SU-DHL-6 (cell line): ENCODE measurements at regions not wholly inside any gene's neighbourhood (a gene's known extent, or its start where the extent isn't known, plus 50 kb on each side); places are given as distances from the start of the nearest gene placed in this dataset.

Source experiments
- H2AFZ ChIP-seq: fragments of 200-600 bp; sonication (generic); 2 replicates; pipeline ENCODE4 v1.6.1; 2014; ENCODE audit warnings: low read depth, mild to moderate bottlenecking, moderate library complexity, mixed read lengths, antibody characterized with exemption, low read length; ENCODE audit not compliant: severe bottlenecking
- H3F3A ChIP-seq: fragments of 200-600 bp; shearing (Covaris generic); 2 replicates; pipeline ENCODE4 v1.6.0; 2016; ENCODE audit warnings: antibody characterized with exemption, mild to moderate bottlenecking; ENCODE audit not compliant: insufficient read depth
- H3K27ac ChIP-seq: fragments of 200-600 bp; sonication (generic); 2 replicates; pipeline ENCODE4 v1.5.1; 2016; ENCODE audit warnings: low read depth, mild to moderate bottlenecking, low read length, moderate library complexity, mixed read lengths
- H3K27me3 ChIP-seq: fragments of 200-600 bp; sonication (generic), shearing (Covaris generic); 2 replicates; pipeline ENCODE4 v1.6.0; 2014; ENCODE audit warnings: mild to moderate bottlenecking, low read length
- H3K36me3 ChIP-seq: fragments of 200-600 bp; sonication (generic); 2 replicates; pipeline ENCODE4 v1.6.1; 2014; ENCODE audit warnings: mild to moderate bottlenecking, low read length, mixed read lengths
- H3K4me2 ChIP-seq: fragments of 300-600, 200-600 bp; shearing (Covaris generic), sonication (generic); 2 replicates; pipeline ENCODE4 v1.6.0; 2014; ENCODE audit warnings: low read length, low read depth, mild to moderate bottlenecking; ENCODE audit not compliant: poor library complexity, severe bottlenecking
- H3K4me3 ChIP-seq: fragments of 200-600 bp; sonication (generic); 2 replicates; pipeline ENCODE4 v1.5.1; 2014; ENCODE audit warnings: antibody characterized with exemption, low read length, mild to moderate bottlenecking, mixed read lengths; ENCODE audit not compliant: insufficient read depth, poor library complexity, severe bottlenecking
- H3K79me2 ChIP-seq: fragments of 200-600 bp; sonication (generic); 2 replicates; pipeline ENCODE4 v1.6.1; 2014; ENCODE audit warnings: mild to moderate bottlenecking, low read length, moderate library complexity; ENCODE audit not compliant: insufficient read depth
- H3K9ac ChIP-seq: fragments of 200-600 bp; sonication (generic); 2 replicates; pipeline ENCODE4 v1.7.0; 2014; ENCODE audit warnings: mild to moderate bottlenecking, low read length
- H3K9me2 ChIP-seq: fragments of 200-600 bp; sonication (generic); replicated peaks from 2 replicates; pipeline ENCODE4 v1.6.1; 2014; ENCODE audit warnings: low read length; ENCODE audit not compliant: insufficient read depth
- H3K9me3 ChIP-seq: fragments of 200-600 bp; sonication (generic); 2 replicates; pipeline ENCODE4 v1.6.1; 2014; ENCODE audit warnings: low read length, mixed read lengths; ENCODE audit not compliant: insufficient read depth
- H4K20me1 ChIP-seq: fragments of 200-600 bp; sonication (generic); 2 replicates; pipeline ENCODE4 v1.6.1; 2014; ENCODE audit warnings: low read depth, mild to moderate bottlenecking, antibody characterized with exemption, low read length, moderate library complexity, mixed read lengths
- EZH2phosphoT487 ChIP-seq: fragments of 200-600 bp; sonication (generic), shearing (Covaris generic); conservative IDR thresholded peaks from 2 replicates; pipeline ENCODE4 v1.6.1; 2018; ENCODE audit warnings: mild to moderate bottlenecking, antibody characterized with exemption, low read length, moderate library complexity, mixed read lengths
- TF ChIP-seq, protein P1 (sequence below): fragments of 200-600 bp; sonication (generic); IDR thresholded peaks from one replicate; pipeline ENCODE4 v1.5.1; 2017; ENCODE audit warnings: antibody characterized with exemption, mild to moderate bottlenecking, low read length, moderate library complexity; ENCODE audit not compliant: insufficient read depth, poor library complexity, severe bottlenecking

DNA sequence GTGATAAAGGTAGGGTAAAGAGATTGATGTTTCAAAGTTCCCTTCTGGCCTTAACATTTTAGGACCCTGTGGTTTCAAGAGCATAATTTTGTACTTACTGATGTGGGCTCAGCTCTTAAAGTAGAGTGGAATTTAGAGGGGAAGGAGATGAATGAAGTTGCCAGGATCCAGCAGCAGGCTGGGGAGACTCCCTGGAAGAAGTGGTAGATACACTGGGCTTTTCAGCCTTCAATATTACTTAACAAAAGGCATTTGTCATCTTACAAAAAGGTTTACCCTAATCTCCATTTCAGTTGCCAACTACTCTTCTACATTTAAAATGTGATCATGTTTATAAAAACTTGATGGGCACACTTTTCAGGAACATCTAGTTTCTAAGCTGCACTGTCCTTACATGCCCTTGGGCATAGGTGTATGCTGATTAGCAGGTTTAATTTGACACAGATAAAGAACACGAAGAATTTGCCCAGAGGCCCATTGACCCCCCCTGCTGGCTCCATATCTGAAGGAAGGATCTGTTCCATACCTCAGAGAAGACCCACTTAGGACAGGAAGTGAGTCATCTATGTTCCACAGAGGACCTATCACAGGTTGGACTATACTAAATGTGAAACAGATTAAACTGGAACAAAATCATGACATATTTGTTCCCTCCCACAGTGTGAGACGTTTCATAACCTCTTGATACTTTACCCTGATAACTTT, 93.0 kb upstream of the LPP start:
- Histone ChIP-seq H3K27ac (no peak overlapping the region), H3F3A (no peaks in the 10 kb centered on the region)

DNA sequence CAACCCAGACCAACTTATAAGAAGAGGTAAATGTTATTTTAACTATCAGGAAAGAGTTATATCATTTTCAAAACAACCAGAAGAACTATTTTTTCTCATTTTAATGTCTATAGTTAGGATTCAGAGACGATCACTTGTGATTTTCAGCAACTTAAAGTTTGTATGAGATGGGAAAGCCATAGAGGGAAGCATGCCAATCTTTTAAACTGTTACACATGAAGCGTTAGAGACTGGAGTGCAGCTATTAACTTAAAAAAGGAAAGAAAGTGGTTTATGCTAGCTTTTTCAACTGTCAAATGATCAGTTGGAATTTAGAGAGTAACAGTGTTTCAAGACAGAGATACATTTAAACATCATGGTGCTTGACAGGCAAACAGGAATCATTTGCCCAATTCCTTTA, 91.7 kb upstream of the LPP start:
- Histone ChIP-seq H3K4me3 (no peak overlapping the region), H3K9me3 (no peaks in the 10 kb centered on the region), H3F3A (no peaks in the 10 kb centered on the region), H4K20me1 (no peaks in the 10 kb centered on the region), H3K9me2 (no peaks in the 10 kb centered on the region), H3K4me2 (no peak overlapping the region), H3K27me3 (no peaks in the 10 kb centered on the region), H3K79me2 (no peaks in the 10 kb centered on the region), H3K9ac (no peak overlapping the region), H3K27ac (no peak overlapping the region), H2AFZ (no peak overlapping the region), H3K36me3 (no peaks in the 10 kb centered on the region)
- no peak for TF ChIP-seq EZH2phosphoT487
- TF ChIP-seq, protein P1, sequence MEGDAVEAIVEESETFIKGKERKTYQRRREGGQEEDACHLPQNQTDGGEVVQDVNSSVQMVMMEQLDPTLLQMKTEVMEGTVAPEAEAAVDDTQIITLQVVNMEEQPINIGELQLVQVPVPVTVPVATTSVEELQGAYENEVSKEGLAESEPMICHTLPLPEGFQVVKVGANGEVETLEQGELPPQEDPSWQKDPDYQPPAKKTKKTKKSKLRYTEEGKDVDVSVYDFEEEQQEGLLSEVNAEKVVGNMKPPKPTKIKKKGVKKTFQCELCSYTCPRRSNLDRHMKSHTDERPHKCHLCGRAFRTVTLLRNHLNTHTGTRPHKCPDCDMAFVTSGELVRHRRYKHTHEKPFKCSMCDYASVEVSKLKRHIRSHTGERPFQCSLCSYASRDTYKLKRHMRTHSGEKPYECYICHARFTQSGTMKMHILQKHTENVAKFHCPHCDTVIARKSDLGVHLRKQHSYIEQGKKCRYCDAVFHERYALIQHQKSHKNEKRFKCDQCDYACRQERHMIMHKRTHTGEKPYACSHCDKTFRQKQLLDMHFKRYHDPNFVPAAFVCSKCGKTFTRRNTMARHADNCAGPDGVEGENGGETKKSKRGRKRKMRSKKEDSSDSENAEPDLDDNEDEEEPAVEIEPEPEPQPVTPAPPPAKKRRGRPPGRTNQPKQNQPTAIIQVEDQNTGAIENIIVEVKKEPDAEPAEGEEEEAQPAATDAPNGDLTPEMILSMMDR, result no peak

More for the DNA sequence above, 93.0 kb upstream of the LPP start:
- Histone ChIP-seq H3K27me3 (no peaks in the 10 kb centered on the region), H3K9me2 (no peaks in the 10 kb centered on the region), H4K20me1 (no peaks in the 10 kb centered on the region), H3K9ac (no peak overlapping the region), H3K4me3 (no peak overlapping the region), H2AFZ (no peak overlapping the region), H3K79me2 (no peaks in the 10 kb centered on the region), H3K4me2 (no peak overlapping the region), H3K9me3 (no peaks in the 10 kb centered on the region), H3K36me3 (no peaks in the 10 kb centered on the region)
- TF ChIP-seq EZH2phosphoT487, result no peak
- TF ChIP-seq, protein P1, result no peak

DNA sequence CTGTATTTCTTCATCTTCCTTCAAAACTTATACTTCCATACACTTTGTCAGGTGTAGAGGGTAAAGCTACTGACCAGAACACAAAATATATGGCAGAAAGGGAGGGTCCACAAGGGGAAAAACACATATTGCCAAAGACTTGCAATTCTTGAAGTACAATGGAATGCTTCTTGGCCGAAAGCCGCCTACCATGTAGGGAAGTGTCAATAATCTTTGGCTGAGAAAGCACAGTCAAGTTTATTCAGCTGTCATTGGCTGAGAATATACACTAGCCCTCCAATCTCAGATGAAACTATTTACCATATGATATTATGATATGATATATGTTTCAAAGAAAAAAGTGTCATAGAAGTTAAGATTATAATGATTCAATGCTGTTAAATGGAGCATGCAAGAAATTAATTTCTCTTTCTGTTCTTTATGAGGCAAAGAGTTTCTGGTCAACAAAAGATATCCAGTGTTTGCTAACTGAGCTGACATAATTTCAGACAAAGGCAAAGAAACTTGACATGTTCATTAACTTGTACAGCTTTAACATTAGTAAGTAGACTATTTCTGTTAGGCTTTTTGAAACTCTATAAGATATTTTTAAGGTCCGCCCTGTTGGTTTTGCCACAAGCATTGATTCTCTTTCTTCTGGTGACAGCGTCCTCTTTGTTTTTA, 89.0 kb upstream of the LPP start:
- H3K27me3 ChIP-seq, result no peaks in the 10 kb centered on the region
- no peak overlapping the region for H2AFZ ChIP-seq
- TF ChIP-seq EZH2phosphoT487, result no peak
- TF ChIP-seq, protein P1, result no peak
- no peaks in the 10 kb centered on the region for H3K9me2 ChIP-seq
- H3K27ac ChIP-seq, result no peak overlapping the region
- H3K36me3 ChIP-seq, result no peaks in the 10 kb centered on the region
- no peak overlapping the region for H3K9ac ChIP-seq
- no peaks in the 10 kb centered on the region for H3K79me2 ChIP-seq
- H3K4me3 ChIP-seq, result no peak overlapping the region
- H3K4me2 ChIP-seq, result no peak overlapping the region
- no peaks in the 10 kb centered on the region for H3F3A ChIP-seq
- H3K9me3 ChIP-seq, result no peaks in the 10 kb centered on the region
- no peaks in the 10 kb centered on the region for H4K20me1 ChIP-seq
